CD4-positive, alpha-beta T cell treated with Interleukin-12 subunit alpha and Interleukin-12 subunit beta, for 1 hour (primary cell): ENCODE measurements at regions not wholly inside any gene's neighbourhood (a gene's known extent, or its start where the extent isn't known, plus 50 kb on each side); places are given as distances from the start of the nearest gene placed in this dataset.
"Not testable (repeated sequence)": the region's sequence is repeated elsewhere in the genome, so short reads cannot be mapped to it uniquely, and the experiment has no call there.

Experiments
- DNase-seq: peaks from one replicate; pipeline ENCODE4 v3.0.0-alpha.2; 2020

GRCh38 chr6:37078814-37079213 lies 73.4 kb downstream of the FGD2 start:
- no peak for DNase-seq

- DNase-seq = no peak
Measured at GRCh38 chr6:37081042-37081607, 75.7 kb downstream of the FGD2 start.

DNA sequence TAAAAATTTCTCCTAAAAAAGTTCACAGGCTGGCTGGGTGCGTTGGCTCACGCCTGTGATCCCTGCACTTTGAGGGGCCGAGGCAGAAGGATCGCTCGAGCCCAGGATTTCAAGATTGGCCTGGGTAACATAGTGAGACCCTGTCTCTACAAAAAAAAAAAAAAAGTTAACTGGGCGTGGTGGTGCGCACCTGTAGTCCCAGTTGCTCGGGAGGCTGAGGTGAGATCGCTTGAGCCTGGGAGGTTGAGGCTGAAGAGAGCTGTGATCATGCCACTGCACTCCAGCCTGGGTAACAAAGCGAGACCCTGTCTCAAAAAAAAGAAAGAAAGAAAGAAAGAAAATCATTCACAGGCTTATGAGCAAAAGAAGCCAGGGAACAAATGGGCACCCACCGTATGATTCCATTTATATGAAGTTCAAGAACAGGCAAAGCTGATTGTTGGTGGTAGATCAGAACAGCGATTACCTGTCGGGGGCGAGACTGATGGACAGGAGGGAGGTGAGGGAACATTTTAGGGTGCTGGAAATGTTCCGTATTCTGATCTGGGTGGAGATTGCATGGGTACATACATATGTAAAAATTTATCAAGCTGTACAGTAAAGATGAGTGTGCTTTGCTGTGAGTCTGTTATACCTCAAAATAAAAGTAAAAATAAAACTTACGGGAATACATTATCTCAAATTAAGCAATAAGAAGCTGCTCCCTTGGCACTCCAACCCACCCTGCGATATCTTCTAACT lies 77.1 kb downstream of the FGD2 start:
- DNase-seq = no peak

DNA sequence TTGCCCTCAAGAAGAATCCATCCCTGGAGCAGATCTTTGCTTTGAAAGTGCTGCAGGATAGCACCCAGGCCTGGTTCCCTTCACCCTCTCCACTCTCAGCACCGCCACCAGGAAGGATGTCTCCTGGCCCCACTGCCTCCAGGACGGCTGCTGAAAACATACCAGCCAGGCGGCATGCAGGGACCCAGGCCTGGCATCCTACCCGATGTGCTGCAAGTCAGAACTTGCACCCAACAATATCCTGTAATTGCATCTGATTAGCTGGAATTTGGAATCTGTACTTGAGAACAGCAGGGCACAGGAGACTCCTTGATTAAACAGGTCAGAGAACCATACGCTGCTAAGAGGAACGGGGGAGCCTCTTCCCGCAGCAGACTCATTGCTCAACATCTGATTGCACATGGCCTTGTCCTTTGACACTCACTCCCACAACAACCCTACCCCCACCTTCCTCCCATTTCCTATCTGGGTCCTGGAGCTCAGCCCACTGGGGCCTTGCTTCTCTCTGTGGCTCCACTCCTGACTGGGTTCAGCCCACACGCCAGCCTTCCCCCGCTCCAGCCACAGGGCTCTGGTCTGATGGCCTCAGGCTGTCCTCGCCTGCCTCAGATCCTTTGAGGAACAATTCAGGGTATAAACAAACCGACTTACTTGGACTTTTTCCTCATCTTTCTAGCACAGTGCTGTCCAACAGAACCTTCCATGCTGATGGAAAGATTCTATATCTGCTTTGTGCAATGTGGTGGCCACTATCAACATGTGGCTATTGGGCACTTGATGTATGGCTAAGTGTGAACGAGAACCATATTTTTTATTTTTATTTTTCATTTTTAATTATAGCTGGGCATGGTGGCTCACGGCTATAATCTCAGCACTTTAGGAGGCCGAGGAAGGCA lies 78.0 kb downstream of the FGD2 start:
- no peak for DNase-seq

DNA sequence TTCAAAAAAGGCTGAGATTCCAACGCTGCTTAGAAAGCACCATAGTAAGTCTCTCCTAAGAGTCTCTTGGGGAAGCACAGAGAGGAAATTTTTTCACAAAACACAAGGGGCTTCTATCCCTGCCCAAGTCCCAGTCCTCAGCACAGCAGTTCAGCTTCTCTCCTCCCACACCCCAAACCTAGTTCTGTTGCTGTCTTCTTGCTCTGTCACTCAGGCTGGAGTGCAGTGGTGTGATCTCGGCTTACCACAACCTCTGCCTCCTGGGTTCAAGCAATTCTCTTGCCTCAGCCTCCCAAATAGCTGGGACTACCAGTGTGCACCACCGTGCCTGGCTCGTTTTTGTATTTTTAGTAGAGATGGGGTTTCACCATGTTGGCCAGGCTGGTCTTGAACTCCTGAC lies 79.2 kb downstream of the FGD2 start:
- not testable (repeated sequence) for DNase-seq

GRCh38 chr6:37085198-37085597 lies 79.7 kb downstream of the FGD2 start:
- DNase-seq = no peak

DNA sequence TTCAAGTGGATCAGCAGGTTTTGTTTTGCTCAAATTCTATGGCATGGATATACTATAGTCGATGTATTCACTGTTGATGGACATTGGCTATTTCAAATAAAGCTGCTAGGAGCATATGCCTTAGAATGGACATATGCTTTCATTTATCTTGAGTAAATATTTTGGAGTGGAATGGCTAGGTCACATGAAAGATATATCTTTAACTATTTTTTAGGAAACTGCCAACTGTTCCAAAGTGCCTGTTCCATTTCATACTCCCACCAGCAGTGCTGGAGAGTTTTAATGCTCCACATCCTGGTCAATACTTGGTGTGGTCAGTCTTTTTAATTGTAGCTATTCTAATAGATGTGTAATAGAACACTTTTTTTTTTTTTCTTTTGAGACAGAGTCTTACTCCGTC lies 81.1 kb upstream of the PIM1 start:
- DNase-seq = no peak

- no peak for DNase-seq
Measured at GRCh38 chr6:37089783-37090182, 80.2 kb upstream of the PIM1 start.

- DNase-seq = not testable (repeated sequence)
Measured at GRCh38 chr6:37091104-37091503, 78.8 kb upstream of the PIM1 start.

- not testable (repeated sequence) for DNase-seq
Measured at GRCh38 chr6:37091586-37091985, 78.4 kb upstream of the PIM1 start.

GRCh38 chr6:37092923-37093727 lies 76.8 kb upstream of the PIM1 start:
- no peak for DNase-seq

DNA sequence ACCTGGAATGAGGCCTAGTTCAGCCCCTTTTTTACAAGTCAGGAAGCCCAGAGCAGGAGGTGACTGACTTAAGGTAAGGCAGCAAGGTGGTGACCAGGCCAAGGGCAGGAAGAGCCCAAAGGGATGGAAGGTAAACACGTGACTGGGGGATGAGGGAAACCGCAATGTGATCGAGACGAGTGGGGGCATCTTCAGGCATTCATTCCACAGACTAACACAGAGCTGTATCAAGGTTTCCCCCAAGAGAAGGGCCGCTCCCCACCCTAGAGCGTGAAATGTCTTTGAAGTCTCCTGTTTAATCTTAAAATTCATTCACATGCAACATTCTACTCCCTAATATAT lies 76.3 kb upstream of the PIM1 start:
- no peak for DNase-seq

DNA sequence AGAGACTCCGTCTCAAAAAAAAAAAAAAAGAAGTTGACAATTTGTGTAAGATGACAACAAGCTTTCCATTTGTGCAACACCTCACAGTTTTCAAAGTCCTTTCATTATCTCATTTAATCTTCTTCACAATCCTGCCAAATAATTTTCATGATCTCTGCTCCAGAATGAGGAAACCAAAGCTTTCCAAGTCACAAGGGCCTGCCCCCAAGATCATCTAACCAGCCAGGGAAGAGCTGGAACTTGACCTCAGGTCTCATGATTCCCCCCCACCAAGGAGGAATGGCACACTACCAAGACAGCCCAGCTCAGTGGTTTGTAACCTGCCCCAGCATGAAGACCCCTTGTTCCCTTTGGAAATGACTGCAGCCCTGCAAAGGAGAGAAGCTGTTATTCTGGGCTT lies 74.0 kb upstream of the PIM1 start:
- DNase-seq = no peak

DNA sequence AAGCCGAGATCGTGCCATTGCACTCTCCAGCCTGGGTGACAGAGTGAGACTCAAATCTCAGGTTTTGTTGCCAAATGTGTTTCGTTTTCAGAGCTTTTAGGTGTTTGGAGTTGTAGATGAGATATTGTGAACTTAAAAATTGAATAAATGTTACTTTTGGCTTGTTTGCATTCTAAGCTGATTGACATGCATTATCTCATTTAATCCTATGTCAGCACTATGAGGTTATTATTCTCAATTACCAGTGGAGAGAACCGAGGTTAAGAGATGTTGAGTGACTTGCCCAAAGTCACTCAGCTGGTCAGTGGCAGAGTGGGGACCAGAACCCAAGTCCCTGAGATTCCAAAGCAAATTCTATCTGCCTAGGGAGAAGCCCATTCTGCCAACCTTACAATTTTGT lies 72.6 kb upstream of the PIM1 start:
- no peak for DNase-seq

- DNase-seq = no peak
Measured at GRCh38 chr6:37099442-37099841, 70.5 kb upstream of the PIM1 start.

DNA sequence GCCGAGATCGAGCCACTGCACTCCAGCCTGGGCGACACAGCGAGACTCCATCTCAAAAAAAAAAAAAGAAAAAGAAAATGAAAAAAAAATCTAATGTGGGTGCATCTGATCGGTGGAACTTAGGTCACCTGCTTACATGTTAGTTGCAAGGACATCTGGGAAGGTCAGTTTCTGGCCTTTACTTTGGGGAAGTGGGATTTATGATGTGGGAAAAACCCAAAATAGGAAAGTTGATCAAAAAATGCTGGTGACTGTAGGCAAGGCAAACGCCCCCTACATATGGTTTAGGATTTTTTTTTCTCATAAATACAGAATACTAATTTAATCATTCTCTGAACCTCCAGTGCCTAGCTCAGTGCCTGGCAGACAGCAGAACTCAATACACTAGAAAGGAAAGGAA lies 69.2 kb upstream of the PIM1 start:
- DNase-seq = no peak

GRCh38 chr6:37101991-37102298 lies 68.0 kb upstream of the PIM1 start:
- DNase-seq = no peak

DNA sequence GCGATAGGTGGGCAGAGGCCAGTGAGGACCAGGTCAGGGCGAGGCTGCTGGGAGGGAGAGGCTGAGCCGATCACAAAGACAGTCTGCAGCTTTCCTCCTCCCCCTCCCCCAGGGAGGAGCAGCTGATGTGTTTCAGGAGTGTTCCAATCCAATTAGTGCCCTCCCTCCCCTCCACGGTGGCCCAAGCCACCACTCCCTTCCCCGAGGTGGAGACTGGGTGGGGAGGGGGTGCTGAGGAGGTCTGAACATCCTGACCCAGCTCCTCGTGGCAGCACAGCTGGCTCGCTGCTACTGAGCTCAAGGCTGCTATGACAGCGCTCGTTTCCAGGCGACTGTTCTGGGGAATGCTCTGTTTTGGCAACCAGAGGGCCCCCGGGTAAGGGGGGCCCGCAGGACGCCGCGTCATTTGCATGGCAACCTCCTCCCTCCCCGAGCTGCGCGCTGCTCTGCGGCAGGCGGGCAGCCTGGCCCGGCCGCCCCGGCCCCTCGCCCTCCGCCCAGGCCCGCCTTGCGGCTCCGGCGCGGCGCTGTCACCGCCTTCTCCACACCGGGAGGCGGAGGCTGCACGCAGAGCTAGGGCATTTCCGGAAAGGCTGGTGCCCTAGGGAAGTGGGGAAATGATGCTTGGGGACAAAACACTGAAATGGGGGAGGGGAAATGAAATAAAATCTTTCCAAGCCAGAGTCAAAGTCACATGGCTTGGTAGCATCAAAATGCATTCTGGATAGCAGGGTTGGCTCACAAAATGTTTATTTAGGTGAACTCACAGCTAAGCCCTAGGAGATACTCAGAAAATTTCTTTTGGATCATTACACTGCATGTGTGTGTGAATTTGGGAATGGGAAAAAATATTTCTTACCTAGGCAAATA lies 67.4 kb upstream of the PIM1 start:
- DNase-seq = peak; percentile 84

DNA sequence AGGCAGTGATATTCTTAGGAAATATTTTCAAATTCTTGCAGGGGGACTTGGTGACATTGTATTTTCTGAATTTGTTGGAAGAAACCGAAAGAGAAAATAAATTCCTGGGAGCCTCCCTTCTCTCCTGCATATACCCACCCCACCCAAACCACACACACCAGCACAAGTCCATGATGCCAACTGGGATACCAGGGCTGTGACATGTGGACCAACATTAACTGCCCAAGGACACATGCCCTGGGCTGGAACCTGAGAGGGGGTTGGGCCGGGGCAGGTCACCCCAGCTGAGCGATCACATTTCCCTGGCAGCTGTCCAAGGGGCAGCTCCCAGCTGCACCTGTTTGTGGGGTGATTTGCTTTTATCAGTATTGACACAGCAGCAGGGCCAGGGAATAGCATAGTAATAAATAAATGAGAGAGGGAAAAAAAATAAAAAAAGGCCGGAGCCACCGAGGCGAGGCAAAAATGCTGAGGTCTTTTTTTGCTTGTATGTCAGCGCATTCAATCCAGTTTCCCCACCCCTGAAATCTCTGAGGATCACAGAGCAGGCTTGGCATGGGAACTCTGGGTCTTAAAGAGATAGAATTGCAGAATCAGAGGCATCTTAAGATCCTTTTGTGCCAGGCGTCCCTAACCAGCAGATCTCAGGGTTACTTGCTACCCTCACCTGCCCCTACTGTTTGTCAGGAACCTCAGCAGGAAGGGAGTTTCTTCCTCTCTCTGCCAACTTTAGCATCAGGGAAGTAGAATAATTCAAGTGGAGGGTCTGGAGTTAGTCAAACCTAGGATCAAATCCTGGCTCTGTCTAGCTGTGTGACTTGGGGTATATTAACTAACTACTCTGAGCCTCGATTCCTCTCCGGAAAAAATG lies 66.5 kb upstream of the PIM1 start:
- peak; percentile 9 for DNase-seq

GRCh38 chr6:37104824-37105147 lies 65.2 kb upstream of the PIM1 start:
- DNase-seq = no peak
